H9 (cell line): ENCODE measurements at regions not wholly inside any gene's neighbourhood (a gene's known extent, or its start where the extent isn't known, plus 50 kb on each side); places are given as distances from the start of the nearest gene placed in this dataset.

Experiments used
- DNase-seq: peaks from one replicate; pipeline ENCODE4 v3.0.0-alpha.2; 2017
- H2AFZ ChIP-seq: one replicate; pipeline ENCODE4 v1.6.1; 2013; ENCODE audit warnings: mild to moderate bottlenecking, low read length, control low read depth, moderate library complexity
- H2AK5ac ChIP-seq: 2 replicates; pipeline ENCODE4 v1.6.1; 2013; ENCODE audit warnings: low read length, control low read depth, mixed read lengths; ENCODE audit not compliant: insufficient read length
- H2BK120ac ChIP-seq: one replicate; pipeline ENCODE4 v1.6.1; 2013; ENCODE audit warnings: low read depth, mild to moderate bottlenecking, low read length, control low read depth, inconsistent platforms; ENCODE audit not compliant: poor library complexity, severe bottlenecking
- H2BK12ac ChIP-seq: 2 replicates; pipeline ENCODE4 v1.6.1; 2013; ENCODE audit warnings: low read length, control low read depth, mixed read lengths, low read depth; ENCODE audit not compliant: insufficient read length
- H2BK15ac ChIP-seq: 2 replicates; pipeline ENCODE4 v1.6.1; 2013; ENCODE audit warnings: low read depth, low read length, control low read depth
- H2BK20ac ChIP-seq: one replicate; pipeline ENCODE4 v1.6.1; 2013; ENCODE audit warnings: low read depth, mild to moderate bottlenecking, low read length, control low read depth, inconsistent platforms; ENCODE audit not compliant: poor library complexity, severe bottlenecking
- H2BK5ac ChIP-seq: 2 replicates; pipeline ENCODE4 v1.6.1; 2013; ENCODE audit warnings: low read length, control low read depth, mixed read lengths; ENCODE audit not compliant: insufficient read length
- H3K14ac ChIP-seq: 2 replicates; pipeline ENCODE4 v1.6.1; 2013; ENCODE audit warnings: low read length, control low read depth; ENCODE audit not compliant: insufficient read depth
- H3K18ac ChIP-seq: 2 replicates; pipeline ENCODE4 v1.6.1; 2013; ENCODE audit warnings: low read depth, mild to moderate bottlenecking, mixed read lengths, low read length, control low read depth; ENCODE audit not compliant: insufficient read length
- H3K23ac ChIP-seq: 2 replicates; pipeline ENCODE4 v1.6.1; 2013; ENCODE audit warnings: low read length, control low read depth, mixed read lengths, low read depth; ENCODE audit not compliant: insufficient read length
- H3K23me2 ChIP-seq: 2 replicates; pipeline ENCODE4 v1.6.1; 2013; ENCODE audit warnings: low read depth, mild to moderate bottlenecking, mixed read lengths, low read length, control low read depth; ENCODE audit not compliant: insufficient read length, poor library complexity, severe bottlenecking
- H3K27ac ChIP-seq: 2 replicates; pipeline ENCODE4 v1.5.1; 2013; ENCODE audit warnings: low read length, control low read depth, mixed read lengths, low read depth; ENCODE audit not compliant: insufficient read length
- H3K27me3 ChIP-seq: 2 replicates; pipeline ENCODE4 v1.6.1; 2013; ENCODE audit warnings: low read length, control low read depth, inconsistent platforms; ENCODE audit not compliant: insufficient read depth
- H3K4ac ChIP-seq: 2 replicates; pipeline ENCODE4 v1.6.1; 2013; ENCODE audit warnings: low read depth, mild to moderate bottlenecking, control low read depth, inconsistent platforms, low read length, moderate library complexity
- H3K4me1 ChIP-seq: 2 replicates; pipeline ENCODE4 v1.6.1; 2013; ENCODE audit warnings: low read length, control low read depth, inconsistent platforms; ENCODE audit not compliant: insufficient read depth
- H3K4me2 ChIP-seq: 2 replicates; pipeline ENCODE4 v1.6.1; 2013; ENCODE audit warnings: low read length, control low read depth, mixed read lengths; ENCODE audit not compliant: insufficient read length, insufficient read depth
- H3K56ac ChIP-seq: 2 replicates; pipeline ENCODE4 v1.6.1; 2013; ENCODE audit warnings: low read depth, mild to moderate bottlenecking, mixed read lengths, low read length, control low read depth; ENCODE audit not compliant: insufficient read length
- H3K79me1 ChIP-seq: 2 replicates; pipeline ENCODE4 v1.6.1; 2013; ENCODE audit warnings: low read depth, mild to moderate bottlenecking, moderate library complexity, low read length, control low read depth, inconsistent platforms; ENCODE audit not compliant: insufficient read depth, poor library complexity, severe bottlenecking
- H3K79me2 ChIP-seq: 2 replicates; pipeline ENCODE4 v1.6.1; 2013; ENCODE audit warnings: low read length, control low read depth, inconsistent platforms; ENCODE audit not compliant: insufficient read depth
- H3K9ac ChIP-seq: 2 replicates; pipeline ENCODE4 v1.6.1; 2013; ENCODE audit warnings: low read length, control low read depth, mixed read lengths; ENCODE audit not compliant: insufficient read length; ENCODE audit errors: extremely low read depth
- H3K9me3 ChIP-seq: one replicate; pipeline ENCODE4 v1.6.1; 2013; ENCODE audit warnings: low read depth, low read length, inconsistent platforms; ENCODE audit not compliant: control insufficient read depth
- H3T11ph ChIP-seq: one replicate; pipeline ENCODE4 v1.6.1; 2013; ENCODE audit warnings: mild to moderate bottlenecking, low read length, control low read depth, inconsistent platforms
- H4K20me1 ChIP-seq: one replicate; pipeline ENCODE4 v1.6.1; 2013; ENCODE audit not compliant: control insufficient read depth, insufficient read length, insufficient read depth
- H4K5ac ChIP-seq: 2 replicates; pipeline ENCODE4 v1.6.1; 2013; ENCODE audit warnings: low read depth, mild to moderate bottlenecking, mixed read lengths, low read length, control low read depth; ENCODE audit not compliant: insufficient read length
- H4K8ac ChIP-seq: replicated peaks from 2 replicates; pipeline ENCODE4 v1.6.1; 2013; ENCODE audit warnings: low read length, control low read depth, mixed read lengths, low read depth; ENCODE audit not compliant: insufficient read length
- H4K91ac ChIP-seq: 2 replicates; pipeline ENCODE4 v1.6.1; 2013; ENCODE audit warnings: low read depth, mild to moderate bottlenecking, moderate library complexity, mixed read lengths, low read length, control low read depth; ENCODE audit not compliant: insufficient read length
- H3K27ac Mint-ChIP-seq, 3 experiments: 2 replicates in 2 of 3; 3 replicates in 1 of 3; pipeline ENCODE4 v1.8.0; 2020 to 2021; ENCODE audit warnings: mixed read lengths in 3 of 3, mild to moderate bottlenecking in 1 of 3, moderate library complexity in 1 of 3
- H3K27me3 Mint-ChIP-seq: 2 replicates; pipeline ENCODE4 v1.8.0; 2021; ENCODE audit warnings: low read depth, mild to moderate bottlenecking, moderate library complexity, mixed read lengths
- H3K36me3 Mint-ChIP-seq, 3 experiments: 2 replicates in 2 of 3; 3 replicates in 1 of 3; pipeline ENCODE4 v1.8.0; 2020 to 2021; ENCODE audit warnings: low read depth in 3 of 3, mixed read lengths in 3 of 3; ENCODE audit not compliant: insufficient read depth in 1 of 3
- H3K4me1 Mint-ChIP-seq, 2 experiments: 2 replicates each; pipeline ENCODE4 v1.8.0; 2020; ENCODE audit warnings: mixed read lengths in 2 of 2
- H3K4me3 Mint-ChIP-seq, 2 experiments: 2 replicates in 1 of 2; 3 replicates in 1 of 2; pipeline ENCODE4 v1.8.0; 2020 to 2021; ENCODE audit warnings: mild to moderate bottlenecking in 2 of 2, mixed read lengths in 2 of 2, moderate library complexity in 1 of 2
- H3K9me3 Mint-ChIP-seq, 2 experiments: 2 replicates in 1 of 2; 3 replicates in 1 of 2; pipeline ENCODE4 v1.8.0; 2020; ENCODE audit warnings: mild to moderate bottlenecking in 2 of 2, mixed read lengths in 2 of 2, moderate library complexity in 1 of 2
- CTCF ChIP-seq: fragments of 200-600 bp; sonication (generic); conservative IDR thresholded peaks from 3 replicates; pipeline ENCODE4 v1.8.0; 2021; ENCODE audit warnings: antibody characterized with exemption, mild to moderate bottlenecking
- WGBS: extraction: QIAGEN DNeasy Blood & Tissue Kit; methylation state at CpG from one replicate; pipeline ENCODE4 v1.1.7; 2013; ENCODE audit warnings: missing lambda C conversion rate, low lambda C conversion rate, mixed read lengths; ENCODE audit not compliant: insufficient read length; ENCODE audit errors: extremely low coverage; 5-methylcytosine and 5-hydroxymethylcytosine counted together

GRCh38 chr19:16014923-16015804, 61.1 kb upstream of the TPM4 start:
- no peak overlapping the region for H3K23ac ChIP-seq
- peaks cover 83% of the 10 kb centered on the region for H3K9me3 ChIP-seq
- no peak overlapping the region for H2AK5ac ChIP-seq
- no peak overlapping the region for H4K8ac ChIP-seq
- no peak overlapping the region for H3K14ac ChIP-seq
- no peak overlapping the region; a peak in 1 of 5 replicates for H3K4me3 Mint-ChIP-seq
- H3K27me3 Mint-ChIP-seq = peaks cover 6% of the 10 kb centered on the region
- H3K23me2 ChIP-seq = no peaks in the 10 kb centered on the region
- H2BK15ac ChIP-seq = no peak overlapping the region
- no peak overlapping the region for H2BK12ac ChIP-seq
- H3K27ac ChIP-seq = no peak overlapping the region
- no peak overlapping the region for H2BK120ac ChIP-seq
- H4K5ac ChIP-seq = no peak overlapping the region
- no peak overlapping the region for H3T11ph ChIP-seq
- H3K27me3 ChIP-seq = no peaks in the 10 kb centered on the region
- TF ChIP-seq CTCF = no peak
- peak overlapping the region in 1 of 3 experiments; percentile 65; a peak in 1 of 7 replicates for H3K27ac Mint-ChIP-seq
- H3K79me1 ChIP-seq = no peaks in the 10 kb centered on the region
- peaks cover 75 to 93% of the 10 kb centered on the region in 2 experiments for H3K9me3 Mint-ChIP-seq
- no peak overlapping the region for H2AFZ ChIP-seq
- H4K20me1 ChIP-seq = no peaks in the 10 kb centered on the region
- no peaks in the 10 kb centered on the region for H3K4me1 Mint-ChIP-seq
- no CpG with 5 or more reads among the region's 19 CpGs for WGBS
- H2BK20ac ChIP-seq = no peak overlapping the region
- no peak overlapping the region for H3K56ac ChIP-seq
- no peak overlapping the region for H3K18ac ChIP-seq
- no peak overlapping the region for H3K4ac ChIP-seq
- H3K4me2 ChIP-seq = no peak overlapping the region
- peaks cover 0 to 26% (median 14%) of the 10 kb centered on the region in 3 experiments; a peak in 6 of 7 replicates for H3K36me3 Mint-ChIP-seq
- no peak for DNase-seq
- no peaks in the 10 kb centered on the region for H3K79me2 ChIP-seq
- no peak overlapping the region for H3K9ac ChIP-seq
- H3K4me1 ChIP-seq = no peaks in the 10 kb centered on the region
- no peak overlapping the region for H2BK5ac ChIP-seq
- no peak overlapping the region for H4K91ac ChIP-seq
